SIG-M5 treated with dmso at 0.1 percent for 504 hours (cell line): ENCODE measurements at regions not wholly inside any gene's neighbourhood (a gene's known extent, or its start where the extent isn't known, plus 50 kb on each side); places are given as distances from the start of the nearest gene placed in this dataset.

Experiments used
- DNase-seq: peaks from one replicate; lab custom pipeline; 2025; ENCODE audit not compliant: unreplicated experiment; lab: John Stamatoyannopoulos, UW

DNA sequence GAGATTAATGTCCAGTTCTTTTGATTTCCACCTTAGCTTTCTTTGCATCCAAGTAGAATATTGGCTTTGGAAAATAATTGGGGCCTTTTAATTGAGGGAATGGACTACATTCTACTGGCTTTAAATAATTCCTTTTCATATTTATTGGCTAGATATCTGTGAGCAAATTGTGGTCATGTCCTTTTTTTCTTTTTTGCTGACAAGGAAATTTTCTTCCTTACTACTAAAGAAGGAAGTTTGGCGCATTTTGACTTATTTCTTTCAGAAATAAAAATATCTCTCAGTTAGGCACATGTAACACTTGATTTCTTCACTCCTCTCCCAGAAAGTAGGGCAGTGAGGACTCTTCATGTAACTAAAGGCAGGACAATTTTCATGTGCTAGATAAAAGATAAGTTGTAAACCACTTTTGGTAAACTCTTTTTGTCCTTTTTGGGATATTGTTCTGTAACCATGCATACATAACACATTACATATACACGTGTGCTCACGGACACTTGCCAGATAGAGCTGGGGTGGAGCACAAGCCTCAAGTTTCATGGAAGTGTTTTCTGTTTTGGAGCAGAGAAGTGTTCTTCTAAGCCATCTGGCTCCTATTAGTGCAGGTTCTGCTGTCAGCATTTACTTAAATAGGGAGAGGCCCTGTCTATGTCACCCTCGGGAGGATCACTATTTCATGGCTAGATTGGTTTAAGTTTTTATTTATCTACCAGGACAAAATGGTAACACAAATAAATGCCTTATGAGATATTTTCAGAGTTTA is 85.1 kb upstream of the LRIG3 start:
- DNase-seq: no peak

DNA sequence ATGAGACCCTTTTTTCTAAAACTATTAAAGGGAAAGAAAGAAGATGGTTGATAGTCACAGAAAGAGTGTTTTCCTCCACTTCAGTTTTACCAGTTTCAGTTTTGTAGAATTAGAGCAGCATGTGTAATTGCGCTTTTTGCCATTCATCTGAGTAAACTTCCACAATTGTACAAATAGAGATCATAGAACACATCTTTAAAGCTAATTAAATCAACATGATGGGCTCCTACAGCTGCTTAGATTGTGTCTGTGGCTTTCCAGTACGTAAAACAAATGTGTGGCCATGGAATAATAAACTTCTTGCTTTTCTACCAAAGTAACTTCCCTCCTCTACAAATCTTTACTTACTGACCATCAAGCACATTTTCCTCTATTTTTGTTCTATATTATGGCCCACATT is 84.2 kb upstream of the LRIG3 start:
- DNase-seq: no peak

DNA sequence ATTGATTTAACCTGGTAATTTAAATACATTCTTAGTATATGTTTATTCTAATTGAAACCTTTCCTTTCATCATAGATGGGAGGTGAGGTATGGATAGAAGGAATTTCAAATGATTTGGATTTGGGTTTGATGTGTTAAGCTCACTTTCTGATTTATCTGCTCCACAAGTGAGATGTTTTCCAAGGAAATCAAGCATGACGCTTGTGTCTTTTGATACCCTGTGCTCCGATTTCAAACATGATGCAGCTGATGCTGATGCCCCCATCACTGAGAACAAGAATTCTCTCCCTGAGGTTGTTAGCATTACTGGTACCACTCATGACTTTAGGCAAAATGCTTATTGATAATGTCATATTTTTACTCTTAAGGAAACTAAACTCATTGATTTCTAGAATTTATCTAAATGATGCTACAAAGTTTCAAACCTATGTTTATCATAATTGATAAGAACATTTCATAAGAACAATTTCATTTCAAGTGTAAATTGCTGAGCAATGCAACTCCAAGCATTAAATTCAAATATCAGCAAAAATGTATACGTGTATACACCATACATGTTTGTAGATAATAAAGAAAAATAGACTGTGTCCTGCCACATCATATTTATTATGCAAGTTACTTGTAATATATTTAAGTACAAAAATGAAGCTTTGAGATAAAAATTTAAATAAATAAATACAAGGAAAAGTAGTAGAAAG is 75.5 kb upstream of the LRIG3 start:
- DNase-seq: no peak

DNA sequence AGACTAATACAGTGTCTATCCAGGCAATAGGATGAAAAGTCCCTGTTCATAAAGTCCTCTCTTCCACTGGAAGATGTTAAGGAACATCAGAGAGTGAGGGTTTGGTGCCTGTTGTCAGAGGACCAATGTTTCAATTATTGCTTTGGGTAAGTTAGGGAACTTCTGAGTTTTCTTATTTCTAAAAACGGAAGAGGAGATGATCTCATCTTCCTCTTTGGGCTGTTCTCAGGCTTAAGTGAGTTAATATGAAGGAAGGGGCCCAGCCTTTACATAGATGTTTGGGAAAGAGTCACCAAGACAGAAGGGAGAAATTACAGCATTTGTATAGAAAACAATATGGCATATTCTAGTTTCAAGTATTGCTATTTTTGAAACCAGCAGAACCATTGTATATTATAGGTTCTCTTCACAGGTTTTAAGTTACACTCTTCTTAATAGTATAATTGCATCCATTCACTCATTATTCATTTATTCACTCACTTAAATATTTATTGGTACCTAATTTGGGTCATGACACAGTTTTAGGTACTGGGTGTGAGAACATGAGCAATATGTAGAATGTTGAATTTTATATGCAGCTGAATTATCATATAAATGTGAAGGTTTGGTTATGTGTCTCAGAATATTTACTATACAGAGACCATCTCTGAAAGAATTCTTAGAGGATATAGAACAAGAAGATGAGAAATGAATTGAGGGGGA is 68.5 kb upstream of the LRIG3 start:
- no peak for DNase-seq

DNA sequence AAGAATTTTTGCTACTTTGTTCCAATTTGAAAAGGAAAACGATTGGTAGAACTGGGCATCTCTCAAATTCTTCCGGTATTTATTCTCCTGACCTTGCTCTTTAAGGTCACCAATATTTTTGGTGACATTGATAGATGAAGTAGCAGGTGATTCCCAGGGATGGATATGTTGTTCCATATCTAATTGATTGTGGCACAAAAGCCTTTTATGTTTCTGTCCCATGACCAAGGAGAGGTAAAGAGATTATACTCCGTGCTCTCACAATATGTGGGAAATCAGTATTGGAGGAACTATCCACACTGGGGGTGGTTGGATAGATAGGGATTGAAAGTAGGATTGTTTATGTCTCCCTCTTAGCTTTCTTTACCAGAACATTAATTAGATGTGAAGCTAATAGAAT is 61.7 kb upstream of the LRIG3 start:
- no peak for DNase-seq

DNA sequence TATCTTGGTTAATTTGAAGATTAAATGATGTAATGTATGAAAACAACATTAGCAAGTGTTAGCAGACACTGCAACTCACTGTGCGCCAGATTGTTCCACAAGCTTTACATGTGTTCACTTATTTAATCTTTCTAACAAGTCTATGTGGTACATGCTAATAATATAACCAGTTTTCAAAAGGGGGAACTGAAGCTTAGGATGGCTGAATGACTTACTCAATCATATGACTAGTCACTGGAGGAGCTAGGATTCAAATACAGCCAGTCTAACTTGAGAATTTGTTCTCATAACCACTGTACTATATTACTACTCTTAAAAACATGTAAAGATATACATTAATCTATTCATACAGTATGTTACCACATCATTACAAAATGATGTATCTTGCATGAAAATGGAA is 60.5 kb upstream of the LRIG3 start:
- no peak for DNase-seq

DNA sequence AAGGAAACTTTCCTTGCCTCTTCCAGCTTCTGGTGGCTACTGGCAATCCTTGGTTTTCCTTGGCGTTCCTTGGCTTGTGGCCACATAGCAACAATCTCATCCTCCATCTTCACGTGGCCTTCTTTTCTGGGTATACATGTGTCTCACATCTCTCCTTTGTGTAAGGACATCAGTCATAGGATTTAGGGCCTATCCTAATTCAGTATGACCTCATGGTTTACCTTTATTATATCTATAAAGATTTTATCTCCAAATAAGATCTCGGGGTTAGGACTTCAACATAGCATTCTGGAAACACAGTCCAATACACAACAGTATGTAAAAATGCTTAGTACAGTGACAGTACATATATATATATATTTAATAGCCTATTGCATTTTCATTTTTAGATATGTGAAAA is 58.4 kb upstream of the LRIG3 start:
- no peak for DNase-seq

DNA sequence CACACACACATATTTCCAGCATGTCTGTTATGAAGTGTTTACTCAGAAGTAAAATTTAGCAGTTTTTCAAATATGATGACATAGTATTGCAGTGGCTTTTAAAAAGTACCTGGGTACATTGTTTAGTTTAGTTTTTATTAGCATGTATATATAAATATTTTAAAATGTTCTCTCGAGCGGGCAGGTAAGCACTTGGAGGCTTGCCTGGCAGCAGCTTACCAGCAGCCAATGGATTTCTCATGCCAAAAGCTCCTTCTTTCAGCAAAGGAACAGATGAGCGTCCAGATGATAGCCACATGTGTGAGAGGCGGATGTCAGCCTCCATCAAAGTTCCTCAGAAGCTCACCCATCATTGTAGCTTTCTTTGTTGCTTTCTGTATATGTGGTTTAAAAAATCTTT is 57.2 kb upstream of the LRIG3 start:
- no peak for DNase-seq

DNA sequence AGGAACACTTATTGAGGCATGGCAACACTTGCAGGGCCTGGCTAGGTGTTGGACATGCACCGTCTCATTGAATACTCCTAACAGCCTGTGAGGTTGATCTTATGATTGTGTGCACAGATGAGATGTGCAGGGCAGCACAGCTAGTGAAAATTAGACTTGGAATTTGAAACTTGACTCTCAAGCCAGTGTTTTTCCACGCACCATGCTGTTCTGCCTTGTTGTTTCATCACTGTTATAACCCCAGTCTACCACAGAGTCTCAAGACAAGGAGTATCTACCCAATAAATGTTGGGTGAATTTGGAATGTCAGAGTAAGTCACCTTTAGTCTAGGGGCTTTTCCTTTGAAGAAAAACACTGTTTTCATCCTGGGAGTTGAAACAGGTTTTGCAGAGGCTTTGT is 55.8 kb upstream of the LRIG3 start:
- DNase-seq: no peak
